HG03139 (cell line): ENCODE measurements at regions not wholly inside any gene's neighbourhood (a gene's known extent, or its start where the extent isn't known, plus 50 kb on each side); places are given as distances from the start of the nearest gene placed in this dataset.
"Not testable (repeated sequence)": the region's sequence is repeated elsewhere in the genome, so short reads cannot be mapped to it uniquely, and the experiment has no call there.

Source experiments
- ATAC-seq: cut with Tn5 transposase; IDR thresholded peaks from one replicate; pipeline ENCODE4 v1.9.1; 2021; ENCODE audit not compliant: unreplicated experiment

DNA sequence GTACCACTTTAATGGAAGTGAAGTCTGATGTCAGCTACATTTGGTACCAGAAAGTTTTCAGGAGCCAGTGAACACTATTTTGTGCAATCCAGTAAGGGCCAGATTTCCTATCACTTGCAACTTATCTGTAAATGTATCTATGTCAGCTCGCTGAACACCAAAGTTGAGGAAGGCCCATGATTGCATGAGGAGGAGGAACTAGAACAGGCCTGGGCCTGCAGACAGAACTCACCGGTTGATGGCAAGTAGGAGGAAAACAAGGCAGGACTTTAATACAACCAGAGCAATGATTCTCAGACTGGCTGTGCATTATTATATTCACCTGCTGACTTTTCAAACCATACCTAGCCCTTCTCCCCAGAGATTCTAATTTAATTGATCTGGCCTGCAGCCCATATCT lies 540.2 kb downstream of the CETN3 start:
- ATAC-seq: no peak

DNA sequence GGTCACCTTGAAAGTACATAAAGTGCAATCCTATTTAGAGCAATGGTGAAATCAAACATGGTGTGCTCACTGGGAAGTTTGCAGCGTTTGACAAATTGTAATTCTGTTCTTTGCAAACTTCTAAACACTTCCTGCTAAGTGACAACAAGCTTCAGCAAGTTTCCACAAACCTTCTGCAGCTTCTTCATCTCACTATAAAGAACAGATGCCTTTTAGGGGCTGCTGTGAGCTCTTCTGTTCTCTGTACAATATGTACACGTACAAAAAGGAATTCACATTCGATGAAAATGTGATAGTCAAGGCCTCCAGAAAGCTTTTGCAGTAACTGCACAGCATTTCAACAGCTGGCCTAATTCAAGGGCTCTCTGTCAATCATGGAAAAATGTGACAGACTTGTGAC lies 543.1 kb downstream of the CETN3 start:
- ATAC-seq: no peak

DNA sequence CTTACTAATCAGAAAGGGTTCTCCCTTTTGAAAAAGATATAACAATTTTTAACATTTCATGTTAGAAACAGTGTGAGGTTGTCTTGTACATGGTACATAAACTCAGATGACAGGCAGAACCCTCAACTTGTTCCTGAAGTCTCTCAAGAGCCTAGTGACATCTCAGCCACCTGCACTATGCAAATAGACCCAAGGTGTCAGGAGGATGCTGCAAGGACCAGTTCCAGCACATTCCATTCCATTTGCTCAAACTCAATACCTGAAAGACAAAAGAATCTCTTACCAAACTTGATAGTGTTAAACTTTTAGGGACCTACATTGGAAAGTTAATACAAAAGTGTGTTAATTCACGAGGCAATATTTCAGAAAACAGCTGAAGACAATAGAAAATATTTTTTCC lies 544.6 kb downstream of the CETN3 start:
- ATAC-seq: no peak

DNA sequence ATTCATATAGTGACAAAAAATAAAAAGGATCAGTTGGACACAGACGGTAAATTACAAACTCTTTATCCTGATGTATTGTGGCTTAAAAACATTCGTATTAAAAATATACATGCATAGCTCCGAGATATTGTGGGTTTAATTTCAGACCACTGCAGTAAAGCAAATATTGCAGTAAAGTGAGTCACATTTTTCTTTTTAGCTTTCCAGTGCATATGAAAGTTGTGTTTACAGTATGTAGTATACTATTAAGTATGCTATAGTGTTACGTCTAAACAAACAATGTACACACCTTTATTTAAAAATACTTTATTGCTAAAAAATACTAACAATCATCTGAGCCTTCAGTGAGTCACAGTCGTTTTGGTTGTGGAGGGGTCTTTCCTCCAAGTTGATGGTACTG lies 551.8 kb downstream of the CETN3 start:
- ATAC-seq: no peak

DNA sequence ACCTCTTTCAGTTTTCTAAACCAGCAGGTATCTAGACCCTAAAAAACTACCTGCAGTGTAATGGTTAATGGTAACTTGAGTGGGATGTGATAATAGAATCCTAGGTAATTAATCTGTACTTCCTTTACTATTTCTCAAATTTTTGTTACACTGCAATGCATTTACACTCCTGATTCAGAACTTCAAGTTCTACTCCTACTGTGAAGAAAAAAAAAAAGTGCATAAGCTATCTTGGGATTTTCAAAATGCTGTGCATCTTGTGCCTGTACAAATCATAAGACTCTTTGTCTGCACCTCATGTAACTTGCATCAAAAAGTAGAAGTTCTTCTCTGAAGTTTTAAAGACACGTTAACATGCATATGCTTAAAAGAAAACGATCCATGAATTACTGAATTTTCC lies 554.1 kb downstream of the CETN3 start:
- no peak for ATAC-seq

DNA sequence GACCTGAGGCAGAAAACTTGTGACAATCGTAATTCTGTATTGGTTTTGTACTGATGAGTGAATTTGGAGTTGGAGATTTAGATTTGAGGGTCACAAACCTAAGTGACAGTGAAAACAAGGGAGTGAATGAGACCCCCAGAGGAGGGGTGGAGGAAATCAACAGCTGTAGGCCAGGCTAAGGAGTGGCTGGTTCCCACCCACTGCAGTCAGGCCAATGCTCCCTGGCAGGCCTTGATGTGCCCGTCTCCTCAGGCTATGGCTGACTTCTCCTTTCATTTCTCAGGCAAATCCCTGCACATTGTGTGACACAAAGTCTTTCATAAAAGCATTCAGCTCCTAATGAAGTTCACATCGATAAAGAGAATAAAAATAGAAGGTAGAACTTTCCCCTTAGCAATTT lies 557.6 kb downstream of the CETN3 start:
- no peak for ATAC-seq

DNA sequence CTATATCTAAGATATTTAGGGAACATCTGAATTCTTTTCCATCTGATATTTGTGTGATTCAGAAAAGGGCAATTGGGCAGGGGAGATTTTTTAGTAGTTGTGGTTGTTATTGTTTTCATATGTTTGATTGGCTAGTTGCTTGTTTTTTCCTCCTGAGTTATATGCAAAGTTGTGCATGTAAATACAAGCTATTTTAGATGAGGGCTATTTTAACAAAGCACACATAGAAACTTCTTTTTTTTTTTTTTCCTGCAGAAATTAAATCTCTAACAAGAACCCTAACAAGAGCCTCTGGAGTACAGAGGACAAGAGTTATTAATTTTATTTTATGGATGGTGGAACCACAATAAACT lies 559.1 kb downstream of the CETN3 start:
- no peak for ATAC-seq

DNA sequence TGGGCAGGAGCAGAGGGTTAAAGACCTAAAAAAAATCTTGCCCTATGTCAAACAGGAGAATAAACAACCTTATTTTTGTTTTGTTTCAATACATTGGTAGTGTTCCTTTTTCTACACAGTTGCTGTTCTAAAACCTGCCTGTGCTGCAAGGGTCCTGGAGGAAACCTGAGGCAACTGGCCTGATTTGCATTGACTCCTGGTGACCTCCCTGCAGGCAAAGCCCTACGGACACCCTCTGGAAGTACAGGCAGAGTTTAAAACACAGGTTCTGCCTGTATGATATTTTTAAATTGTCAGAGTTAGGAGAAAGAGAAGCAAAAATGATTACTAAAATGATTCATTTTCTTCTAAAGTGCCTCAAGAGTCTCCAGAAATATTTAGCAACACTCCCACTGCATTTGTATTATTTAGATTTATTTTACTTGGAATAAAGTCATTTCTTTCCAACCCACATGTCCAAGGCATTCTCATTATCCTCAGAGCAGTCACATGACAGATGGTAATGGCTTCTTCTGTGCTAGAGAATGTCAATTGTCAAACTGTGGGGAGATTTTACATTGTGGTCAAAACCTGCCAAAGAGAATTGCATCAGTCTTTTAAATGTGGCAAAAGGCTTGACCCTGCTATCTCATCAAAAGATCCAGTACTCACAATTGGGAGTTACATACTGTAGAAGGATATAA lies 559.6 kb downstream of the CETN3 start:
- no peak for ATAC-seq

DNA sequence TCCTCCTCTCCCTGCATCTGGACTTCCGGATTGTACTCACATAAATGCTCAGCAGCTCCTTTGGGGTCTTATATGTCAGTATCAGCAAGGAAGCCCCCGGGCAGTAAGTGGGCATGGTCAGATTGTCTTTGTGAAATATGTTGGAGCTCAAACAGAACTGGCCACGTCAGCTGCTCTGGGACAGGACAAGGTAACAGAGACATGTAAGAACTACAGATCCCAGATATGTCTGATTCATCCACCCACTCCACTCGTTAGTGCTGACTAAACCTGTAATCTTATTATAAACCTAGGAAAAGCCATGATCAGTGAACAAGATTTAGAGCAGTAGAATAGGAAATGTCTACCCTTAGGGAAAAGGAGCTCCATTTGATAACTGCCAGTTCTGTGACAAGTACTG lies 561.8 kb downstream of the CETN3 start:
- ATAC-seq: no peak

DNA sequence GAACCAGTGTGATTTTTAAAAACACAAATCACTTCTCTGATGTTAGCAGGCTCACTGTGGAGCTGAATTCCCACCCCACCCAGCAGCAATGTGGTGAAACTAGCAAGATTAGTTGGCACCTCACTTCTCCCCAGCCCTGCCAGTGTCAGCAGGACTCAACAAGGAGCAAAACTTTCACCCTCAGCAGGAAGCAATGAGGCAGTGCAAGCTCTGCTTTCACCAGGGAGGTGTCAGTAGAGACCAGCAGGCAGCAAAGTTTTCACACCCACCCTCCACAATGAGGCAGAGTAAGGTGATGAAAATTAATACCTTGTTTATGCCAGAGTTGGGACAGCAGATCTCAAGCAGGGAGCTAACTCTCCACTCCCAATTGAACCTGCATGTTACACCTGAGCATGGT lies 565.0 kb downstream of the CETN3 start:
- no peak for ATAC-seq

DNA sequence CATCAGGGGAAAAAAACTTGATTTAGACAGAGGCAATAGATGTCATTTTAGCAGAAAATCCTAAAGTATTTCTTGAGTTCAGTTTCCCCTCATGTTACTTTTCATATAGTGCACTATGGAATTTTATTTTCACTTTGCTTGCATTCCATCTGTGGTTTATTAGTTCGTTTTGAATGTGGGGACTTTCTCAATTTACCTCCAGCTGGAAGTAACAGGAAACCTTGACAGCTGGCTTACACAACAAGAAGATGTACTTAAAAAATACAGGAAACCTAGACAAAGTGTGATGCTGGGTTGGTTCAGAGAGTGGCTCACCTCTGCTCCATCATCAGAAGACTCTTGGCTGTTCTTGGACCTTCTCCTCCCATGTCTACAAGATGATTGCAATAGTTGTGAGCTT lies 567.0 kb downstream of the CETN3 start:
- ATAC-seq: no peak

DNA sequence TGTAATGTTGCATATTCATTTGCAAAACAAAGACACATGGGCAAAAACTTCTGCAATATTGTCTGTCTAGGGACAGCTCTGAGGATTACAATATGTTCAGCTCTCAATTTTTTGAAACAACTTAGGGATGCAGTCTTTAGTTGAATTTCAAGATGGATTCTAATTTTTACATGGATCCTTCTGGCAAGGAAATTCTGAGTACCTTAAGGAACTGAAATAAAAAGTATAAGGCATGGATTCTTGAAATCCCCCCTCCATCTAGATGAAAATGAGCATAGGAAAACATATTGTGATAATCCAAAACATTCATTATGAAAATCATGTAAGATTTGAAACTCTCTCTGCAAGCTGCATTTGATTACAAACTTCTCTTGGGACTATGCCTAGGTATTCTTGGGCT lies 568.6 kb downstream of the CETN3 start:
- ATAC-seq: no peak

DNA sequence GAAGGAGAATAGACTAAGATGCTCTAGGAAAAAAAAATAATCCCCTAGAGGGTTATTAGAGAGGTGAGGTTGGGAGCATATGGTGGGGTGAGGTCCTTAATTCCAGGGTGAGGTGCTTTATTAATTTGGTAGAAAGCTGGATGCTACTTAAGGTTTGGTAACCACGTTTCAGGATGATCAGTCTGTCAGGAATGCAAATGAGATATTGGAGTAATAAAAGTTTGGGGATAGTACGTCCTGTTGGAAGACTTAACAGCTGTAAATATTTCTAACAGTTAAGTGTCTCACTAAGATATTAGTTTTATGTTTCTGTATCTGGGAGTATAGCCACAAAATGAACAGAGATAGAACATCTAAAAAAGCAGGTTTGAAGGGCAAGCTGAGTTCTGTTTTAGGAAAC lies 578.9 kb downstream of the CETN3 start:
- no peak for ATAC-seq

DNA sequence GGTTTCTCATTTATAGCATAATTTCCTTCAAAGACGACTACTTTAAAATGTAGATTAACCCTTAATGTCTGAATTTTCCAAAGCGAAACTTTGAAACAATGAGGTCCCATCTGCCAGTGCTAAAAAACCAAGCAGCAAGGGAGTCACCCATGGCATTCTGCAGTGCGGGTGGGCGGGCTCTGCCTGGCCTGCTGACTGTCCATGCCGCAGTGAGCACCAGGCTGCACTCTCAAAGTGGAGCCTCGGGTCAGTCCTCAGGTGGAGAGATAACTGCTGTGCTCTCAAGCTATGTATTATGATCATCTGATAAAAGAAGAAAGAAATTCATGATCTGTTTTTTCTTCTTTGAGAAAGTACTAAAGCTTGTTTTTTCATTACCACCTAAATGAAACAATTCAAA lies 581.6 kb downstream of the CETN3 start:
- no peak for ATAC-seq

DNA sequence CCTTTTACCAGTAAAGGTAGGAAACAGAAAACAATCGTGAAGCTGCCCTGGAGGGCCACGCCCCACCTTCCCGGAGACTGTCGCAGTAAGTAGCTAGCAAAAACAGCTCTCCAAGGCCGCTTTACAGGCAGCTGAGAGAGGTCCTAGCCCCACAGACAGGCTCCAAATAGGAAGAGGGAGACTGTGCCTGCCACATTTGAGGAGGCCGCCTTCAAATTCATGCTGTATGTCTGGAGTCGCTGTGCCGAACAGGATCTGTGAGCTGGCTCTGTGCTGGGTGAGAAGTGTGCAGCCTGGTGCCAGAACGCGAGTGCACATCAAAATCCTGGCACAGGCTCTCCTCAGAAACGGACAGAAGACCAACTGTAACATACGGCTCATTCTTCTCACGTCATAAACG lies 582.2 kb downstream of the CETN3 start:
- ATAC-seq: no peak

DNA sequence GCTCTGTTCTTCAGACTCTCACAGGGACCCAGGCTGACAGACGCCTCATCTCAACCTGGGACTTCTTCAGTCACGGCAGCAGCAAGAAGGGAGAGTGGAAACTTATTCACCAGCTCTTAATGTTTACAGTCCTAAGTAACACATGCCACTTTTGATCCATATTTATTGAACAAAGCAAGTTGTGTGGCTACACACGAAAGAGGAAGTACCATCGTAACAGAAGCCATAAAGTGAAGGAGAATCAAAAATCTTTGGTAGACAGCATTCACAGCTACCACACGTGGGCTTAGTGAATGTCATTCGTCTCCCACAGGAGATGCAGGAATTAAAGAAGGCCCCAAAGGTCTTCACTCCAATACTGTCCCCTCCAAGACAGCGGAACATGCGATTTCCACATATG lies 582.6 kb downstream of the CETN3 start:
- ATAC-seq: no peak

DNA sequence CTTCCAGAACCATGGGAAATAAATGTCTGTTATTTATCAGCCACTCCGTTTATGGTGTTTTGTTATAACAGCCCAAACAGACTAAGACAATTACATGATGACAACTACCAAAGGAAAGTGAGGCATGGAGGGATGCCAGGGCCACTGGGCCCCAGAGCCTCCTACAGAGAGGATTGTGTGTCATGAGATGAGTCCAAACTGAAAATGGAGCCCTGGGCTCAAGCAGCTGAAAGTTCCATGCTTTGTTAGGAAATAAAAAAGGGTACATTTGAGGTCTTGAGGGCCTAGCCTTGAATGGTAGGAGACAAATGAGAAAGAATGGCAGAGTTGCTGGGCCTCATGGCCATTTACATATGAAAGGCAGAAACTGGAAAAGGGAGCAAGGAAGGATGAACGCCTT lies 586.5 kb downstream of the CETN3 start:
- no peak for ATAC-seq

DNA sequence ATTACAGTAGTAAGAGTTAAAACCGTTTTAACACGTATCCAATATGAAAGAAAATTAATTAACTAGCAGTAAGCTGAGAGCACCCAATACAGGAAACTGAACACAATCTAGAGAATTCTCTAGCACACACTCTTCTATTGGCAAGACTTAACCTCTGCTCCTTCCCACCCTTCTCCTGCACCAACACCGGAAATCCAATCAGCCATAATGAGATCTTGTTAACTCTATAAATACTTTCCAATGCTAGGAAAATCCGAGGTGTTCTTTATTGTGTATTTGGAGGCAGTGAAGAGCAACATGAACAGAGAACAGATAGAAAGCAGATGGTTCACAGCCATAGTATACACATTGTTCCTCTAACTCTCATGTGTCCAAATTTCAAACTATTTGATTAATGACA lies 591.7 kb downstream of the CETN3 start:
- ATAC-seq: no peak

DNA sequence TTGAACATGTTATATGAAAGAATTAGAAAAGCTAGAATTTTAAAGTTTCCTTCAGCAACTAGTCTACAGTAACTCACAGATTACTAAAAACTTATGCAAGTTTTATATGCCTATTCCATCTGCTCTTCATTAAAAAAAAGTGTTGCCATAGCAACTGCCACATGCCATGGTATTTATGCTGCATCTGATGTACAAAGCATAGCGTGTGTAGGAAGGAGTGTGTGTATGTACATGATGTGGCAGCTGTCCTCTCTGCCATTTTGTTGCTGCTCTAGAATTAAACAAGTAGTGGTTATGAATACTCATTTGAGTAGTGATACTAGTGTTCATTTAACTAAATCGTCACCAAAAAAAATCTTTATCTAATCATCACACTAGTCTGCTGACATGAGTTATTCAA lies 593.5 kb downstream of the CETN3 start:
- ATAC-seq: no peak

DNA sequence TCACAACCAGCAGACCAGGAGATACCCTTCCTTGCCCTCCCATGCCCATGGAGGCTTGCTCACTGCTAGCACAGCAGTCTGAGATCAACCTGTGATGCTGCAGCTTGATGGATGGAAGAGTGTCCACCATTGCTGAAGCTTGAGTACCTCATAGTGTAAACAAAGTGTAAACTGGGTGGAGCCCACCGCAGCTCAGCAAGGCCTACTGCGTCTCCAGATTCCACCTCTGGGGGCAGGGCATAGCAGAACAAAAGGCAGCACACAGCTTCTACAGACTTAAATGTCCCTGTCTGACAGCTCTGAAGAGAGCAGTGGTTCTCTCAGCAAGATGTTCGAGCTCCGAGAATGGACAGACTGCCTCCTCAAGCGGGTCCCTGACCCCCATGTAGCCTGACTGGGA lies 608.8 kb downstream of the CETN3 start:
- ATAC-seq: not testable (repeated sequence)

DNA sequence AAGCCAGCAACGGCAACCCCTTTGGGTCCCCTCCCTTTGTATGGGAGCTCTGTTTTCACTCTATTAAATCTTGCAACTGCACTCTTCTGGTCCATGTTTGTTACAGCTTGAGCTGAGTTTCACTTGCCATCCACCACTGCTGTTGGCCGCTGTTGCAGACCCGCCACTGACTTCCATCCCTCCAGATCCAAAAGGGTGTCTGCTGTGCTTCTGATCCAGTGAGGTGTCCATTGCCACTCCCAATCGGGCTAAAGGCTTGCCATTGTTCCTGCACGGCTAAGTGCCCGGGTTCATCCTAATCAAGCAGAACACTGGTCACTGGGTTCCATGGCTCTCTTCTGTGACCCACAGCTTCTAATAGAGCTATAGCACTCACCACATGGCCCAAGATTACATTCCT lies 615.1 kb downstream of the CETN3 start:
- not testable (repeated sequence) for ATAC-seq

DNA sequence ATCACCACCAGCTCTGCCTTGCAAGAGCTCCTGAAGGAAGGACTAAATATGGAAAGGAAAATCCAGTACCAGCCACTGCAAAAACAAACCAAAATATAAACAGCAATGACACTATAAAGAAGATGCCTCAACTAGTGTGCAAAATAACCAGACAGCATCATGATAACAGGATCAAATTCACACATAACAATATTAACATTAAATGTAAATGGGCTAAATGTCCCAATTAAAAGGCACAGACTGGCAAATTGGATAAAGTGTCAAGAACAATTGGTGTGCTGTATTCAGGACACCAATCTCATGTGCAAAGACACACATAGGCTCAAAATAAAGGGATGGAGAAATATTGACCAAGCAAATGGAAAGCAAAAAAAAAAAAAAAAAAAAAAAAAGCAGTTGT lies 629.8 kb downstream of the CETN3 start:
- not testable (repeated sequence) for ATAC-seq

DNA sequence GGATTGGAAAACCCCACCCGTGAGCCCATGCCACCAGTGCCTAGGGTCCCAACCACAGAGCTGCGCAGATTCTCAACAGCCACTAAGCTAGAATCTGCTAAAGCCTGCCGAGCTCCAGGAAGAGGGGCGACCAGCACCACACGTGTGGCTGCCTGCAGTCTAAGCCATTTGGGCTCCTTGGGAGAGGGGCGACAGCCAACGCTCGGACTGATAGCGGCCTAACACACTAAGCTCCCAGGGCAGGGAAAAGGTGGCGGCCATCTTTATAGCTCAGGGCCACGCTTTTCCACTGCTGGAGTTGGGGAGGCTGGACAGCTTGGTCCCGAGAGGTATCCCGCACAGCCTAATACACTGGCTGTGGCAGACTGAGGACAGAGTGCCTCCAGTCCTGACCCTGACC lies 631.8 kb downstream of the CETN3 start:
- ATAC-seq: no peak

DNA sequence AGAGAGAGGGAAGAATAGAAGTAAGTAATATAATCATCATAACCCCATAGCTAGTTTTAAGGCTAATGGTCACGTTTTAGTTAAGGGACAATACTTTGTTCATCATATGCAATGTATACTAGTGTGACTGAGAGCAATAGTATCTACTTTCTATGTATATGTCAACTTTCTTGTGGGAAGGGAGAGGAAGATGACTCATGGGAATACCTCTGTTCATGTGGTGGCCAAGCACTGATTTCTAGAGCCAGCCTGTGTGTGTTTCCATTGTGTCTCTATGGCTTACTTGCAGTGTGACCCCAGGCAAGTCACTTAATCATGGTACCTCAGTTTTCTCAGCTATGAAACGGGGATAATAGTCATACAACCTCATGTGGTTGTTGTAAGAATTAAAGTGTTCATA lies 639.6 kb downstream of the CETN3 start:
- ATAC-seq: no peak
